Activated CD4-positive, alpha-beta memory T cell treated with anti-CD3 and anti-CD28 coated beads, Interleukin-2, amount 10 ng/mL, durations not matched to agents 7 days and 5 days (primary cell): ENCODE measurements at regions not wholly inside any gene's neighbourhood (a gene's known extent, or its start where the extent isn't known, plus 50 kb on each side); places are given as distances from the start of the nearest gene placed in this dataset.

Experiments
- CTCF ChIA-PET: fragments of 350-600 bp; sonication (Branson Sonifier 250); formaldehyde crosslinking; loops from one replicate; lab custom pipeline; 2021; ENCODE audit warnings: antibody characterized with exemption, inconsistent platforms; lab: Charles Lee
- POLR2A ChIA-PET: fragments of 350-600 bp; sonication (Branson Sonifier 250); formaldehyde crosslinking; loops from one replicate; lab custom pipeline; 2021; ENCODE audit warnings: antibody characterized with exemption; lab: Charles Lee
- DNase-seq: peaks from one replicate; pipeline ENCODE4 v3.0.0-alpha.2; 2020
- H3K27ac Mint-ChIP-seq: one replicate; pipeline ENCODE4 v1.8.0; 2021; ENCODE audit warnings: mild to moderate bottlenecking, mixed read lengths
- H3K27me3 Mint-ChIP-seq: one replicate; pipeline ENCODE4 v1.8.0; 2021; ENCODE audit warnings: mixed read lengths
- H3K36me3 Mint-ChIP-seq: one replicate; pipeline ENCODE4 v1.8.0; 2021; ENCODE audit warnings: low read depth, mixed read lengths
- H3K4me1 Mint-ChIP-seq: one replicate; pipeline ENCODE4 v1.8.0; 2021; ENCODE audit warnings: mixed read lengths
- H3K4me3 Mint-ChIP-seq: one replicate; pipeline ENCODE4 v1.8.0; 2021; ENCODE audit warnings: mild to moderate bottlenecking, mixed read lengths
- H3K9me3 Mint-ChIP-seq: one replicate; pipeline ENCODE4 v1.8.0; 2021; ENCODE audit warnings: mixed read lengths

DNA sequence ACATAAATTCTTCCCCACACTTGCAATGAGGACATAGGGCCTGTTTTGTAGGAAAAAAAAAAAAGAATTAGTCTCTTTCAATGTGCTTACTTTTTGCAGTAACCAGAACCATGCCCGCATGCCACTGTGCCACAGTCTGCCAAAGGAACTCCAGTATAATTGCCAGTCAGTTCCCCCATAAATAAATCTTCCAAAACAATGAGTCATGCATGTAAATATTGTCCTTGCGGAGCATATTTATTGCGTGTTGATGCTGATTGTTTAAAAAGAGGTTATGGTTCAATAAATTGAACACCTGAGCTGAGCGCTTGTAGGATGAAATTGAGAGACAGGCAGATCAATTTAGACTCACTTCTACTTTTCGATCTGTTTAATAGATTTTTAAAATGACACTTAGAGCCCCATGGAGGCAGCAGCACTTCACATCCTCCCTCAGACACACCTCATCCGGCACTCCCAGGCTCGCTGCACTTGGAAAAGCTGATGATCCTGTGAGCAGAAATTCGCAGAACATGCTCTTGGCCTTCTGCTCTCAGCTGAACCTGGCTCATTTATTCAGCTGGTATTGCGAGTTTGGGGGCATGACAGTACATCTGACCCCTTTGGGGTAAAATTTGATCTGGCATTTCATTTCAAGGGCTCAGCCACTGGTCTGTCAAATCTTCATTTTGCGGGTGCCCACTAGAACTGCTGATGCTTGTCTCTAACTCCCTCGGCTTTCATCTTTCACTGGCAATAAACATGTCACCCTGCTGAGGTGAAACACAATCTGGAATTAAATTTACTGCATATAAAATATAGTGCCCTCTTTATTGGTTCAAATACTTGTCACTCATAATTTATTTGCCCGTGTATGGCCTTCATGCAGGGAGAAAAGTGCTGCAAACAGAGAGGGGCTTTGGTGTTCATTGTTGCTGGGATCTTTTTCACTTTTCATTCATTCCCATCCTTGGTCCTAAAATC, 371.1 kb upstream of the POU3F2 start:
- H3K27me3 Mint-ChIP-seq, result no peaks in the 10 kb centered on the region
- H3K4me1 Mint-ChIP-seq, result no peaks in the 10 kb centered on the region
- POLR2A ChIA-PET, result no interaction called here
- CTCF ChIA-PET, result no interaction called here
- no peak for DNase-seq
- H3K36me3 Mint-ChIP-seq, result no peaks in the 10 kb centered on the region
- no peak overlapping the region for H3K27ac Mint-ChIP-seq
- H3K9me3 Mint-ChIP-seq, result no peaks in the 10 kb centered on the region
- no peak overlapping the region for H3K4me3 Mint-ChIP-seq

DNA sequence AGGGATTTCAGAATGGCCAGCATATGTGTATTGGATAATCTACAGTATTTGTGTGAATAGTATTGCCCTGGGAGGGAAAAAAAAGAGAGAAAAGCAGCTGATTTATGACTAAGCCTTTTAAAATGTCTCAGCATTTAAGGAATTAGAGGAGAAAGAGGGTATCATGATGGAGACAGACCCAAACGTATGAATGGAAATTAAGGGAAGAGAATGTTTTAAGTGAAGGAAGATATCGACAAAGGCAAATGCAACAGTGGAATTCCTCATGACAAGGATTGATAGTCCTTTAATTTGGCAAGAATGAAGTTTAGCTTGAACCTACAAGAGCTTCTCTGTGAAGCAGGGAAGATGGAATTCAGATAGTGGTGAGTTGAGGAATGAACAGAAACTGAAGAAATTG, 367.3 kb upstream of the POU3F2 start:
- ChIA-PET CTCF (no interaction called here), POLR2A (no interaction called here)
- no peak for DNase-seq
- Mint-ChIP-seq H3K9me3 (peaks cover 2% of the 10 kb centered on the region), H3K36me3 (no peaks in the 10 kb centered on the region), H3K27me3 (no peaks in the 10 kb centered on the region), H3K4me3 (no peak overlapping the region), H3K27ac (no peak overlapping the region), H3K4me1 (no peaks in the 10 kb centered on the region)

- DNase-seq, result no peak
- Mint-ChIP-seq H3K27ac (no peak overlapping the region), H3K4me1 (no peaks in the 10 kb centered on the region), H3K36me3 (no peaks in the 10 kb centered on the region), H3K9me3 (peaks cover 2% of the 10 kb centered on the region), H3K27me3 (no peaks in the 10 kb centered on the region), H3K4me3 (no peak overlapping the region)
- POLR2A ChIA-PET, result no interaction called here
- CTCF ChIA-PET, result no interaction called here
Measured at GRCh38 chr6:98467902-98468301, 366.5 kb upstream of the POU3F2 start.

GRCh38 chr6:98469141-98469540, 365.2 kb upstream of the POU3F2 start:
- Mint-ChIP-seq H3K9me3 (peaks cover 2% of the 10 kb centered on the region), H3K4me3 (no peak overlapping the region), H3K36me3 (no peaks in the 10 kb centered on the region), H3K4me1 (no peaks in the 10 kb centered on the region), H3K27me3 (no peaks in the 10 kb centered on the region), H3K27ac (no peak overlapping the region)
- no peak for DNase-seq
- POLR2A ChIA-PET, result no interaction called here
- CTCF ChIA-PET, result no interaction called here

DNA sequence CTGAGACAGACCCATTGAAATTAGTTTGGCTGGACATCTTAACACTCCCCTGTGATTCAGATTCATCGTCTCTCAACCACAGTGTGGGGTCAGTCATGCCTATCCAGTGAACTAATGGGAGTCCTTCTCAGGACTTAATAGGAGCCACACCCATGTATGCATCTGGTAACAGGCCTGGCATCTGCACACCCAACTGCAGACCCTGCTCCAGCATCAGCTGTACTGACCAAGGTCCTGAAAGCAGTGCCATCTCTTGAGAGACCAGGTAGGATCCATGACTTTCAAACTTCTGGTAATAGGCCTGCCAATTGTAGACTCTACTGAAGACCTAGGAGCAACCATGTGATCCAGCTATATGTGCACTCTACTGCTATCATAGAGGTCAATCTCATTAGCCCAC, 363.6 kb upstream of the POU3F2 start:
- ChIA-PET CTCF (no interaction called here), POLR2A (no interaction called here)
- DNase-seq, result no peak

DNA sequence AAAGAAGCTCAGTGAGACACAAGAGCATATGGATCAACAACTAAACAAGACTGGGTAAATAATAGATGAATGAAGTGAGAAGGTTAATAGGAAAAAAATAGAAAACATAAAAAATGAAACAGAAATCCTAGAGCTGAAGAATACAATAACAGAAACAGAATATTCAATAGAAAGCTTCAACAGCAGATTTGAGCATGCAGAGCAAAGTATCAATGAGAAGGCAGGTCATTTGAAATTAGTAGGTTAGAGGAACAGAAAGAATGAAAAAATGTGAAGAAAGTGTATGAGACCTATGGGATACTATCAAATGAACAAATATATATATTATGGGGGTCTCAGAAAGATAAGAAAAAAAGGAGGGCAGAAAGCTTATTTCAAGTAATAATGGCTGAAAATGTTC, 362.9 kb upstream of the POU3F2 start:
- H3K4me3 Mint-ChIP-seq, result no peak overlapping the region
- no peaks in the 10 kb centered on the region for H3K4me1 Mint-ChIP-seq
- H3K27ac Mint-ChIP-seq, result no peak overlapping the region
- no peak for DNase-seq
- ChIA-PET POLR2A (no interaction called here), CTCF (interaction anchor here (0.6 kb wide), 1 partner anchor 1663 kb away, joined by 4 read pairs; no protein-coding TSS in a partner anchor)
- no peaks in the 10 kb centered on the region for H3K36me3 Mint-ChIP-seq
- no peaks in the 10 kb centered on the region for H3K27me3 Mint-ChIP-seq
- peaks cover 2% of the 10 kb centered on the region for H3K9me3 Mint-ChIP-seq

More for the DNA sequence above, 363.6 kb upstream of the POU3F2 start:
- no peak overlapping the region for H3K27ac Mint-ChIP-seq
- H3K36me3 Mint-ChIP-seq, result no peaks in the 10 kb centered on the region
- H3K4me1 Mint-ChIP-seq, result no peaks in the 10 kb centered on the region
- no peak overlapping the region for H3K4me3 Mint-ChIP-seq
- H3K27me3 Mint-ChIP-seq, result no peaks in the 10 kb centered on the region
- peaks cover 2% of the 10 kb centered on the region for H3K9me3 Mint-ChIP-seq

DNA sequence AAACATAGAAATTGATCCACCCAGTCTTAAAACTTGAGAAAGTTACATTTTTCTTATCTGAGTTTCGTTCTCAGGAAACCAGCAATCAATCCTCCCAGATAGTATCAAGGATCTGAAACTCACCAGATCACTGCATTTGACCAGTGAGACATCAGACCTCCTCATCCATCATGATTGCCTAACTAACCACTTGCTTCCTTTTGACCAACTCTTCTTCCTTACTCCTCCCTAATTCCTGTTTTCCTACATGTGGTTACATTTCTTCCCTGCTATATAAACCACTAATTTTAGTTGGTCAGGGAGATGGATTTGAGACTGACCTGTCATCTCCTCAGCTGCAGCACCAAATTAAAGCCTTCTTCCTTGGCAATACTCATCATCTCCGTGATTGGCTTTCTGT, 357.1 kb upstream of the POU3F2 start:
- Mint-ChIP-seq H3K36me3 (no peaks in the 10 kb centered on the region), H3K27me3 (no peaks in the 10 kb centered on the region), H3K27ac (no peak overlapping the region), H3K4me1 (no peaks in the 10 kb centered on the region), H3K4me3 (no peak overlapping the region), H3K9me3 (no peaks in the 10 kb centered on the region)
- CTCF ChIA-PET, result no interaction called here
- no peak for DNase-seq
- POLR2A ChIA-PET, result no interaction called here

DNA sequence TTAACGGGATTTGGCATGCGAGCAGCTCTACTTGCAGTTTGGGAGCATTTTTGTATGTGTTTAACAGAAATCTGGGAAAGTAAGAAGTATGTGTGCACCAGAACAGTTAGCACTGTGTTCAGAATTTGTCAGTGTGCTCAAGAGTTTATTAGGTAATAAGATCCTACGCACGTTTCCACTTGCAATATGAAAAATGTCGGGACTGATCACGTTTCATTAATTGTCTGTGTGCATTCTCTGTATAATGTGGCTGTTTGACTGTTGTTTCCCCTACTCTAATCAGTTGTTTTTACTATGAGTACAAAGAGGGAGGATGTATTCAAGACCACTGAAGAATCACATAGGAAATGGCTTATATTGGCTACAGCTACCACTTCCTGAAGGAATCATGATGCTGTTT, 349.7 kb upstream of the POU3F2 start:
- ChIA-PET POLR2A (no interaction called here), CTCF (no interaction called here)
- Mint-ChIP-seq H3K27ac (no peak overlapping the region), H3K36me3 (no peaks in the 10 kb centered on the region), H3K4me1 (no peaks in the 10 kb centered on the region), H3K9me3 (no peaks in the 10 kb centered on the region), H3K27me3 (no peaks in the 10 kb centered on the region), H3K4me3 (no peak overlapping the region)
- DNase-seq, result no peak

- H3K27ac Mint-ChIP-seq, result no peak overlapping the region
- POLR2A ChIA-PET, result no interaction called here
- H3K4me1 Mint-ChIP-seq, result no peaks in the 10 kb centered on the region
- H3K27me3 Mint-ChIP-seq, result no peaks in the 10 kb centered on the region
- CTCF ChIA-PET, result no interaction called here
- DNase-seq, result no peak
- no peak overlapping the region for H3K4me3 Mint-ChIP-seq
- H3K9me3 Mint-ChIP-seq, result no peaks in the 10 kb centered on the region
- no peaks in the 10 kb centered on the region for H3K36me3 Mint-ChIP-seq
Measured at GRCh38 chr6:98485593-98485992, 348.8 kb upstream of the POU3F2 start.

GRCh38 chr6:98486057-98486456, 348.3 kb upstream of the POU3F2 start:
- no peaks in the 10 kb centered on the region for H3K4me1 Mint-ChIP-seq
- DNase-seq, result no peak
- H3K9me3 Mint-ChIP-seq, result no peaks in the 10 kb centered on the region
- no peaks in the 10 kb centered on the region for H3K36me3 Mint-ChIP-seq
- H3K4me3 Mint-ChIP-seq, result no peak overlapping the region
- no peak overlapping the region for H3K27ac Mint-ChIP-seq
- CTCF ChIA-PET, result no interaction called here
- no peaks in the 10 kb centered on the region for H3K27me3 Mint-ChIP-seq
- POLR2A ChIA-PET, result no interaction called here

DNA sequence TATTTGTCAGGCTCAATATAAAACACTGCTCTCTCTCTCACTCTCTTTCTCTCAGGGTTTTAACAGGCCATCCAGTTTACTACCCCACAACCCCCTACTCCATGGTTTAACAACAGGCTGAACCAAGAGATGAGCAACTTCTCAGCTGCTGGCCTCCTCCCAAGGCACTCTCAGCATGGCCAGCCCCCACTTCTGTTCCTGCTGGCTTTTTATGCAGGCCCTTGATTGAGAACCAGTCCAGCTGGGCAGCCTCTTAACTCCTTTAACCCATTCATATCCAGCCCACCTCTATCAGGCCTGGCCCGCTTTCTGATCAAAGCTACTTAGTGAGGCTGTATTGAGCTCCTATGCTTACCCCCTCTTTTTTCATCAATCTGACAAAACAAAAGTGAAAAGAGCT, 346.8 kb upstream of the POU3F2 start:
- no peaks in the 10 kb centered on the region for H3K36me3 Mint-ChIP-seq
- H3K27me3 Mint-ChIP-seq, result no peaks in the 10 kb centered on the region
- H3K4me3 Mint-ChIP-seq, result no peak overlapping the region
- DNase-seq, result no peak
- CTCF ChIA-PET, result no interaction called here
- no peaks in the 10 kb centered on the region for H3K9me3 Mint-ChIP-seq
- POLR2A ChIA-PET, result no interaction called here
- H3K27ac Mint-ChIP-seq, result no peak overlapping the region
- H3K4me1 Mint-ChIP-seq, result no peaks in the 10 kb centered on the region

DNA sequence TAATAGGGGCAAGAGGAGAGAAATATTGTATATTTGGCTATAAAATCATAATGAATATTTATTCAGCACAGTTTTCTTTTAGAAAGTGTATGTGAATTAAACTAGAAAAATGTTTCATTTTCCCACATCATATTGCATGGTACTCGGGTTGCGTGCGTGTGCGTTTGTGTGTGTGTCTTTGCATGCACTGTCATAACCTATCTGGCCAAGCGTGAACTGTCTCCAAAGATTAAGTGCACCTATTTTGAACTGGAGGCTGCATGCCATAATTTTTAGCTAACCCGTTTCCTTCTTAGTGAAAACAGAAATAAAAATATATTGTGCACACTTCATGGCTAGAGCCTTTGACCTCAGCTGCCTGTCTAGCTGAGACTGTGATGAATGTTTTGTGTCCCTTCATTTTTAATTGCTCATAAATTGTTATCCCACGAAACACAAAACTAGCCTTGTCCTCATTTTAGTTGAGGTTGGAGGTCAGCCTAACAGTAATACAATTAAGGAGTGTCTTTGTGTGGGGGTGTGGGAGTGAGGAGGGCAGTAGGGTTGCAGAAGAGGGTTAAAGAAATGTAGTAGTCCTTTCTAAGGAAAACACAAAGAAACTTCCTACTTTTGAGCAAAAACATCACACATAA, 336.1 kb upstream of the POU3F2 start:
- no peaks in the 10 kb centered on the region for H3K27me3 Mint-ChIP-seq
- DNase-seq, result no peak
- no peaks in the 10 kb centered on the region for H3K4me1 Mint-ChIP-seq
- H3K4me3 Mint-ChIP-seq, result no peak overlapping the region
- ChIA-PET POLR2A (no interaction called here), CTCF (no interaction called here)
- no peaks in the 10 kb centered on the region for H3K36me3 Mint-ChIP-seq
- H3K9me3 Mint-ChIP-seq, result no peaks in the 10 kb centered on the region
- H3K27ac Mint-ChIP-seq, result no peak overlapping the region

- Mint-ChIP-seq H3K4me3 (no peak overlapping the region), H3K4me1 (no peaks in the 10 kb centered on the region), H3K27me3 (no peaks in the 10 kb centered on the region), H3K9me3 (no peaks in the 10 kb centered on the region), H3K36me3 (no peaks in the 10 kb centered on the region), H3K27ac (no peak overlapping the region)
- no peak for DNase-seq
- ChIA-PET CTCF (no interaction called here), POLR2A (no interaction called here)
Measured at GRCh38 chr6:98498866-98499265, 335.5 kb upstream of the POU3F2 start.
